Loucy (cell line): ENCODE measurements at regions not wholly inside any gene's neighbourhood (a gene's known extent, or its start where the extent isn't known, plus 50 kb on each side); places are given as distances from the start of the nearest gene placed in this dataset.

Experiments used
- H2AFZ ChIP-seq: fragments of 200-600 bp; sonication (generic); 2 replicates; pipeline ENCODE4 v1.6.0; 2016; ENCODE audit warnings: antibody characterized with exemption, mild to moderate bottlenecking, low read length, moderate library complexity
- H3F3A ChIP-seq: fragments of 200-600 bp; 2 replicates; pipeline ENCODE4 v1.6.0; 2016; ENCODE audit warnings: antibody characterized with exemption, low read depth, mild to moderate bottlenecking
- H3K27me3 ChIP-seq: fragments of 200-600 bp; sonication (generic); 2 replicates; pipeline ENCODE4 v1.6.1; 2014; ENCODE audit warnings: low read length, mild to moderate bottlenecking; ENCODE audit not compliant: insufficient read depth, poor library complexity, severe bottlenecking
- H3K36me3 ChIP-seq: fragments of 200-600 bp; sonication (generic); 2 replicates; pipeline ENCODE4 v1.6.1; 2016; ENCODE audit warnings: low read length; ENCODE audit not compliant: insufficient read depth
- H3K4me1 ChIP-seq: fragments of 200-600 bp; sonication (generic); 2 replicates; pipeline ENCODE4 v1.5.1; 2014; ENCODE audit warnings: low read length, mild to moderate bottlenecking; ENCODE audit not compliant: insufficient read depth, poor library complexity, severe bottlenecking
- H3K4me2 ChIP-seq: fragments of 200-600 bp; sonication (generic); 2 replicates; pipeline ENCODE4 v1.6.0; 2014; ENCODE audit warnings: antibody characterized with exemption, low read length, low read depth, mild to moderate bottlenecking; ENCODE audit not compliant: poor library complexity, severe bottlenecking
- H3K4me3 ChIP-seq: fragments of 200-600 bp; sonication (generic); 2 replicates; pipeline ENCODE4 v1.5.1; 2014; ENCODE audit warnings: low read length, mild to moderate bottlenecking, mixed read lengths; ENCODE audit not compliant: poor library complexity, severe bottlenecking
- H3K79me2 ChIP-seq: fragments of 200-600 bp; sonication (generic); 2 replicates; pipeline ENCODE4 v1.6.1; 2014; ENCODE audit warnings: low read length; ENCODE audit not compliant: insufficient read depth
- H3K9ac ChIP-seq: fragments of 200-600 bp; sonication (generic); 2 replicates; pipeline ENCODE4 v1.6.0; 2014; ENCODE audit warnings: mild to moderate bottlenecking, low read depth, low read length, moderate library complexity; ENCODE audit not compliant: poor library complexity, severe bottlenecking
- H3K9me2 ChIP-seq: fragments of 200-600 bp; sonication (generic); replicated peaks from 2 replicates; pipeline ENCODE4 v1.6.1; 2016; ENCODE audit warnings: low read depth, low read length, mixed read lengths
- H3K9me3 ChIP-seq: fragments of 200-600 bp; sonication (generic); 2 replicates; pipeline ENCODE4 v1.6.1; 2014; ENCODE audit warnings: mild to moderate bottlenecking, antibody characterized with exemption, low read length, low read depth; ENCODE audit not compliant: insufficient read depth
- H4K20me1 ChIP-seq: fragments of 200-600 bp; sonication (generic); 2 replicates; pipeline ENCODE4 v1.6.0; 2014; ENCODE audit warnings: antibody characterized with exemption, low read length, mild to moderate bottlenecking; ENCODE audit not compliant: insufficient read depth, poor library complexity, severe bottlenecking
- CTCF ChIP-seq: fragments of 200-600 bp; sonication (generic); conservative IDR thresholded peaks from 2 replicates; pipeline ENCODE4 v1.5.1; 2014; ENCODE audit warnings: mild to moderate bottlenecking, antibody characterized with exemption, low read length
- EZH2phosphoT487 ChIP-seq: fragments of 200-600 bp; IDR thresholded peaks from 2 replicates; pipeline ENCODE4 v1.6.1; 2018; ENCODE audit warnings: antibody characterized with exemption, mild to moderate bottlenecking, moderate library complexity, borderline replicate concordance

- no peaks in the 10 kb centered on the region for H3K4me1 ChIP-seq
- no peaks in the 10 kb centered on the region for H3K9me3 ChIP-seq
- H4K20me1 ChIP-seq: no peaks in the 10 kb centered on the region
- TF ChIP-seq CTCF (no peak), EZH2phosphoT487 (no peak)
- no peaks in the 10 kb centered on the region for H3F3A ChIP-seq
- H3K36me3 ChIP-seq: no peaks in the 10 kb centered on the region
- H3K9ac ChIP-seq: no peak overlapping the region
- H3K4me2 ChIP-seq: no peak overlapping the region
- H3K4me3 ChIP-seq: no peak overlapping the region
- H2AFZ ChIP-seq: no peak overlapping the region
- H3K79me2 ChIP-seq: no peaks in the 10 kb centered on the region
- H3K9me2 ChIP-seq: no peaks in the 10 kb centered on the region
- no peaks in the 10 kb centered on the region for H3K27me3 ChIP-seq
These were observed 625.4 kb downstream of the NTRK3 start for GRCh38 chr15:87631093-87631492.

GRCh38 chr15:87628311-87628710, 628.2 kb downstream of the NTRK3 start:
- Histone ChIP-seq H3K9me3 (no peaks in the 10 kb centered on the region), H3K4me1 (no peaks in the 10 kb centered on the region), H3F3A (no peaks in the 10 kb centered on the region), H3K36me3 (no peaks in the 10 kb centered on the region), H3K79me2 (no peaks in the 10 kb centered on the region), H4K20me1 (no peaks in the 10 kb centered on the region), H3K4me2 (no peak overlapping the region), H3K27me3 (no peaks in the 10 kb centered on the region), H3K4me3 (no peak overlapping the region), H3K9ac (no peak overlapping the region), H2AFZ (no peak overlapping the region), H3K9me2 (no peaks in the 10 kb centered on the region)
- TF ChIP-seq CTCF: no peak
- no peak for TF ChIP-seq EZH2phosphoT487

DNA sequence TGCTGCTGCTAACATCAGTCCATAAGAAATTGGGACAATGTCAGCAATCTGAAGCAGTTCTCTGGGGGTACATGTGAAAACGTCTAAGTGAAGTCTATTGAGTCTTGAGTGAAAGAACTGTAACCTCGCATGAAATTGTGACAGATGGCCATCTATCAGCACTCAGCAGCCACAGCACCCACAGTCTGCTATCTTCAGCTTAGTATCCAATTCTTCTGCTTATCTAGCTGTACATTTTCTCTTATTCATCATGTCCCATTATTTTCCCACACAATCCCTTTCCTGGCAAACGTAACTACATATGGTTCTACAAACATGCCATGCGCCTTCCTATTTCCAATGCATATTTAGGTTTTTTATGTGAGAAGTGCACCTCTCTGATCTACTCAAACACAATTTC, 629.7 kb downstream of the NTRK3 start:
- no peaks in the 10 kb centered on the region for H3K4me1 ChIP-seq
- H3K27me3 ChIP-seq: no peaks in the 10 kb centered on the region
- H3K36me3 ChIP-seq: no peaks in the 10 kb centered on the region
- no peak overlapping the region for H2AFZ ChIP-seq
- H4K20me1 ChIP-seq: no peaks in the 10 kb centered on the region
- no peaks in the 10 kb centered on the region for H3F3A ChIP-seq
- no peak overlapping the region for H3K4me3 ChIP-seq
- H3K9ac ChIP-seq: no peak overlapping the region
- no peak overlapping the region for H3K4me2 ChIP-seq
- H3K9me2 ChIP-seq: no peaks in the 10 kb centered on the region
- H3K9me3 ChIP-seq: no peaks in the 10 kb centered on the region
- H3K79me2 ChIP-seq: no peaks in the 10 kb centered on the region
- TF ChIP-seq EZH2phosphoT487 (no peak), CTCF (no peak)
